ENCODE measurements at regions not wholly inside any gene's neighbourhood (a gene's known extent, or its start where the extent isn't known, plus 50 kb on each side); places are given as distances from the start of the nearest gene placed in this dataset.

- TF ChIP-seq SUZ12 (IDR thresholded peaks at IDR 0.05) (no peak), FOXA1 (IDR thresholded peaks at IDR 0.05) (no peak), FOXM1 (IDR thresholded peaks at IDR 0.05; ENCODE audit: borderline replicate concordance) (no peak), PKNOX1 (IDR thresholded peaks at IDR 0.05) (no peak), ZNF384 (IDR thresholded peaks at IDR 0.05) (no peak), LEF1 (IDR thresholded peaks at IDR 0.05; ENCODE audit: borderline replicate concordance) (no peak), SP1 (IDR thresholded peaks at IDR 0.05) (no peak), ELF4 (IDR thresholded peaks at IDR 0.05) (no peak), TARDBP (IDR thresholded peaks at IDR 0.05) (no peak), NFRKB (IDR thresholded peaks at IDR 0.05) (no peak), L3MBTL2 (conservative IDR thresholded peaks at IDR 0.05) (no peak), FOXK2 (IDR thresholded peaks at IDR 0.05) (no peak), BHLHE40 (IDR thresholded peaks at IDR 0.05; ENCODE audit: borderline replicate concordance) (no peak), HDGF (IDR thresholded peaks at IDR 0.05; ENCODE audit: borderline replicate concordance) (no peak)
- no peak for DNase-seq (ENCODE audit: extremely low spot score)
- ChIA-PET CTCF (no interaction called here), POLR2A (no interaction called here)
Measured at GRCh38 chr13:111973605-111974340, 93.2 kb upstream of the SOX1 start.

DNA sequence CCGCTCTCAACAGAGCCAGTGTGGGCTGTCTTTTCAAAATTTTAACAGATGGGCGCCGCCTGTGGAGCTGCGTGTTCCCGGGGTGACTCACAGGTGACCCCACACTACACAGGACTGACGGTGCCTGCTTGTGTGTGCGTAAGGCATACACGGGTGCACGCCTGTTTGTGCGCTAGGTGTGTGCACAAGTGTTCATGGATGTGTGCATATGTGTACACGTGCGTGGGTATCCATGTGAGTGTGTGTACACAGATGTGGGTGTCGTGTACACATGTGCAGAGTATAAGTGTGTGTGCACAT lies 92.7 kb upstream of the SOX1 start:
- DNase-seq (ENCODE audit: extremely low spot score), result no peak
- TF ChIP-seq FOXA1 (IDR thresholded peaks at IDR 0.05), result no peak
- no peak for TF ChIP-seq ZNF384 (IDR thresholded peaks at IDR 0.05)
- TF ChIP-seq BHLHE40 (IDR thresholded peaks at IDR 0.05; ENCODE audit: borderline replicate concordance), result no peak
- TF ChIP-seq PKNOX1 (IDR thresholded peaks at IDR 0.05), result no peak
- no peak for TF ChIP-seq ELF4 (IDR thresholded peaks at IDR 0.05)
- TF ChIP-seq NFRKB (IDR thresholded peaks at IDR 0.05), result no peak
- no peak for TF ChIP-seq HDGF (IDR thresholded peaks at IDR 0.05; ENCODE audit: borderline replicate concordance)
- no peak for TF ChIP-seq SUZ12 (IDR thresholded peaks at IDR 0.05)
- no peak for TF ChIP-seq CTBP1 (IDR thresholded peaks at IDR 0.05; ENCODE audit: borderline replicate concordance)
- no peak for TF ChIP-seq FOXK2 (IDR thresholded peaks at IDR 0.05)
- TF ChIP-seq SP1 (IDR thresholded peaks at IDR 0.05), result no peak
- TF ChIP-seq ARNT (IDR thresholded peaks at IDR 0.05), result no peak
- no peak for TF ChIP-seq FOXM1 (IDR thresholded peaks at IDR 0.05; ENCODE audit: borderline replicate concordance)
- no peak for TF ChIP-seq TARDBP (IDR thresholded peaks at IDR 0.05)
- ChIA-PET POLR2A (no interaction called here), CTCF (no interaction called here)

DNA sequence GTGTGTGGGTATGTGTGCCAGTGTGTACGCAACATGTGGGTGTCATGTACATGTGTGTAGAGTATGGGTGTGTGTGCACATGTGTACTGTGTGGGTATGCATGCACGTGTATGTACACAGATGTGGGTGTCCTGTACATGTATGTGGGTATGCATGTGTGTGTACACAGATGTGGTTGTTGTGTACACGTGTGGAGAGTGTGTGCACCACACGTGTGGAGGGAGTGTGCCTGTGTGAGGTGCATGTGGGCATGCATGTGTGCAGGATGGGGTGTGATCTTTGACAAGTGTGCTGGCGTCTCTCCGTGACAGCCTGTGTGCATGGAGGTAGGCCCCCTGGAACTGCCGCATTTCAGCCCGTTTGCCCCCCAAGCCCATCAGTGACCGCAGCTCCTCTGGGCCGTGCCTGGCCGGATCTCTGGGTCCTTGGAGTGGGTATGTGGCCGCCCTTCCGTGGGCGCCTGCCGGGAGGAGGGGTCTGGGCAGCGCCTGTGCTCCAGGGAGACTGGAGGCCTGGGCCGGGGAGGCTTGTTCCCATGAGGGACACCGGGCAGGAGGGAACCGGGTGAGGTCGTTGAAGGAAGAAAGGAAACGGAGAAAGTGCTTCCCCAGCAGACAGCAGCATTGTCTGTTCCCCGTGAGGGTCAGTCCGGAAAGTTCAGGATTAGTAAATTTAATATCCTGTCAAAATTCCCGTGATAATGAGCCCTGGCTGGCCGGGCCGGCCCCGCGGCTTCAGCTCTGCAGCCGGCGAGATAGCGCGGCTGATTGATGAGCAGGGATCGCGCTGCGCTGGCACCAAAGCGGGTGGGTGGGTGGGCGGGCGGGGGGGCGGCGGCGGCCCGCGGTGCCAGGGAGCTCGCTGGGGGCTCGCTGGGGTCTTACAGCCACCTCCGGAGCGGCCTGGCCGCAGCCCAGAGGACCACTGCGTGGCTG lies 91.1 kb upstream of the SOX1 start:
- CTCF ChIA-PET, result no interaction called here
- no peak for TF ChIP-seq PKNOX1 (IDR thresholded peaks at IDR 0.05)
- no peak for TF ChIP-seq FOXA1 (IDR thresholded peaks at IDR 0.05)
- TF ChIP-seq TARDBP (IDR thresholded peaks at IDR 0.05), result no peak
- TF ChIP-seq FOXM1 (IDR thresholded peaks at IDR 0.05; ENCODE audit: borderline replicate concordance), result no peak
- TF ChIP-seq SUZ12 (IDR thresholded peaks at IDR 0.05), result no peak
- POLR2A ChIA-PET, result no interaction called here
- DNase-seq (ENCODE audit: extremely low spot score), result no peak

DNA sequence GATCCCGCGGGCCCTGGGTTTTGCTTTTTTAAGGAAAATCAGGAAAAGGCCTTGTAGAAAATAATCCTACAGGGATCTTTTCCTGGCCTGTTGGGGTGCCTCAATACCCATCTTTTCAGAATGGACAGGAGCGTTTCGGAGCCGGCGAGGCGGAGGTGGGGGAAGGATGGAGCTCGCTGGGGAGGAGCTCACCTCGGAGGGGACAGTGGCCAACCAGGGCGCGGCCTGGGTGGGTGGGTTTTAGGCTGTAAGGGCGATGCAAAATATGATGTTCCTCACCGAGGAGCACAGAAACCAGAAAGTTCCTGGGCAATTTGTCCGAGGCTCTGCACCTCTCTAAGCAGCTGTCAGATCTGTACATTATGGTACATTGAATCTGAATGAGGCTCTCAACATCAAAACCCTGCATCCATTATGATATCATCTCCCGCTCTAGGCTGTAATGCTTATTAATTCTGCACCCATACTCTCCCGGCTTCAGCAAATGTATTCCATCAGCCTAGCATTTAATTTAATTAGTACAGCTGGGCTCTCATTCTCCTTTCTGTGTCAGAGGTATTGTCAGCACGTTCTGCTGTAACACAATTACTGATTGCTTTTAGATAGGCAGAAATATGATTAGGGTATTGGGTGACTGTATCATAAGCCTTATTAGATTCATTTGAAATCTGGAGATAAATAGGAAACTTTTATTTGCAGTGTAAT lies 90.3 kb upstream of the SOX1 start:
- no peak for DNase-seq (ENCODE audit: extremely low spot score)
- ChIA-PET CTCF (no interaction called here), POLR2A (no interaction called here)
- TF ChIP-seq ARNT (IDR thresholded peaks at IDR 0.05) (no peak), ZNF384 (IDR thresholded peaks at IDR 0.05) (no peak), CTBP1 (IDR thresholded peaks at IDR 0.05; ENCODE audit: borderline replicate concordance) (no peak), FOXA1 (IDR thresholded peaks at IDR 0.05) (no peak), LEF1 (IDR thresholded peaks at IDR 0.05; ENCODE audit: borderline replicate concordance) (no peak)

- POLR2A ChIA-PET, result no interaction called here
- TF ChIP-seq LEF1 (IDR thresholded peaks at IDR 0.05; ENCODE audit: borderline replicate concordance) (no peak), TARDBP (IDR thresholded peaks at IDR 0.05) (no peak), CTBP1 (IDR thresholded peaks at IDR 0.05; ENCODE audit: borderline replicate concordance) (no peak), ARNT (IDR thresholded peaks at IDR 0.05) (no peak), NFRKB (IDR thresholded peaks at IDR 0.05) (no peak), ELF4 (IDR thresholded peaks at IDR 0.05) (no peak), L3MBTL2 (conservative IDR thresholded peaks at IDR 0.05) (no peak), SP1 (IDR thresholded peaks at IDR 0.05) (no peak), FOXA1 (IDR thresholded peaks at IDR 0.05) (no peak), BHLHE40 (IDR thresholded peaks at IDR 0.05; ENCODE audit: borderline replicate concordance) (no peak), FOXK2 (IDR thresholded peaks at IDR 0.05) (no peak), FOXM1 (IDR thresholded peaks at IDR 0.05; ENCODE audit: borderline replicate concordance) (no peak), SUZ12 (IDR thresholded peaks at IDR 0.05) (no peak), ZNF384 (IDR thresholded peaks at IDR 0.05) (no peak), HDGF (IDR thresholded peaks at IDR 0.05; ENCODE audit: borderline replicate concordance) (no peak), PKNOX1 (IDR thresholded peaks at IDR 0.05) (no peak)
- CTCF ChIA-PET, result no interaction called here
- no peak for DNase-seq (ENCODE audit: extremely low spot score)
Measured at GRCh38 chr13:111977179-111977506, 89.8 kb upstream of the SOX1 start.

All from HEK293T (cell line).